Caco-2 (cell line): ENCODE measurements at regions not wholly inside any gene's neighbourhood (a gene's known extent, or its start where the extent isn't known, plus 50 kb on each side); places are given as distances from the start of the nearest gene placed in this dataset.

Source experiments
- BruUV-seq: library from RNA; stranded (reverse); fragments of 400-500 nt; replicated peaks from 2 replicates; lab custom pipeline; 2021; lab: Mats Ljungman, UMichigan
- CTCF ChIA-PET: fragments of 300-600 bp; sonication (Branson Sonifier 250); formaldehyde crosslinking; loops from one replicate; lab custom pipeline; 2022; ENCODE audit warnings: antibody characterized with exemption; lab: Charles Lee
- POLR2A ChIA-PET: fragments of 300-600 bp; sonication (Branson Sonifier 250); formaldehyde crosslinking; loops from one replicate; lab custom pipeline; 2022; ENCODE audit warnings: antibody characterized with exemption; lab: Charles Lee
- DNase-seq, 2 experiments: peaks; one replicate each; pipeline versions ENCODE4 v3.0.0 to v3.0.0-alpha.2; 2020 to 2022
- H3K27me3 ChIP-seq: replicated peaks from 2 replicates; pipeline ENCODE4 v1.6.0; 2011; ENCODE audit warnings: low read length; ENCODE audit not compliant: control insufficient read depth, insufficient read depth
- H3K36me3 ChIP-seq: 2 replicates; pipeline ENCODE4 v1.5.1; 2011; ENCODE audit warnings: low read length; ENCODE audit not compliant: control insufficient read depth, insufficient read depth
- H3K4me1 ChIP-seq: fragments of 250-450 bp; sonication (Bioruptor Pico); 2 replicates; pipeline ENCODE4 v1.5.1; 2020; ENCODE audit warnings: mild to moderate bottlenecking
- H3K4me3 ChIP-seq: 2 replicates; pipeline ENCODE4 v1.5.1; 2011; ENCODE audit warnings: low read depth, mild to moderate bottlenecking, control low read depth, low read length
- H3K9me3 ChIP-seq: fragments of 250-450 bp; sonication (Bioruptor Pico); 2 replicates; pipeline ENCODE4 v1.5.1; 2020; ENCODE audit warnings: mild to moderate bottlenecking, moderate library complexity
- H3K27ac Mint-ChIP-seq: one replicate; pipeline ENCODE4 v1.8.0; 2022; ENCODE audit warnings: mixed read lengths; ENCODE audit not compliant: unreplicated experiment
- H3K27me3 Mint-ChIP-seq: one replicate; pipeline ENCODE4 v1.8.0; 2022; ENCODE audit warnings: mixed read lengths; ENCODE audit not compliant: insufficient read depth, unreplicated experiment
- H3K36me3 Mint-ChIP-seq: one replicate; pipeline ENCODE4 v1.8.0; 2022; ENCODE audit warnings: mild to moderate bottlenecking, mixed read lengths; ENCODE audit not compliant: insufficient read depth, unreplicated experiment
- H3K4me1 Mint-ChIP-seq: one replicate; pipeline ENCODE4 v1.8.0; 2022; ENCODE audit warnings: low read depth, mixed read lengths; ENCODE audit not compliant: unreplicated experiment
- H3K4me3 Mint-ChIP-seq: one replicate; pipeline ENCODE4 v1.8.0; 2022; ENCODE audit warnings: mild to moderate bottlenecking, moderate library complexity, mixed read lengths; ENCODE audit not compliant: unreplicated experiment
- H3K9me3 Mint-ChIP-seq: one replicate; pipeline ENCODE4 v1.8.0; 2022; ENCODE audit warnings: mixed read lengths; ENCODE audit not compliant: unreplicated experiment
- CTCF ChIP-seq, 2 experiments: fragments of 200-600 bp in 1 of 2; IDR thresholded peaks; 1 replicate in 1 of 2; 2 replicates in 1 of 2; pipeline versions ENCODE4 v1.5.1 to v1.8.0; 2011 to 2022; ENCODE audit warnings: antibody characterized with exemption in 1 of 2, control low read depth in 1 of 2, inconsistent platforms in 1 of 2, low read depth in 1 of 2, low read length in 1 of 2, mild to moderate bottlenecking in 1 of 2, moderate library complexity in 1 of 2; ENCODE audit not compliant: insufficient read depth in 1 of 2, severe bottlenecking in 1 of 2, unreplicated experiment in 1 of 2
- intact Hi-C: fragments of 100-400 bp; cut with micrococcal nuclease; formaldehyde crosslinking; loops from one replicate; pipeline ENCODE4 v1.10.0; 2022; ENCODE audit not compliant: unreplicated experiment

DNA sequence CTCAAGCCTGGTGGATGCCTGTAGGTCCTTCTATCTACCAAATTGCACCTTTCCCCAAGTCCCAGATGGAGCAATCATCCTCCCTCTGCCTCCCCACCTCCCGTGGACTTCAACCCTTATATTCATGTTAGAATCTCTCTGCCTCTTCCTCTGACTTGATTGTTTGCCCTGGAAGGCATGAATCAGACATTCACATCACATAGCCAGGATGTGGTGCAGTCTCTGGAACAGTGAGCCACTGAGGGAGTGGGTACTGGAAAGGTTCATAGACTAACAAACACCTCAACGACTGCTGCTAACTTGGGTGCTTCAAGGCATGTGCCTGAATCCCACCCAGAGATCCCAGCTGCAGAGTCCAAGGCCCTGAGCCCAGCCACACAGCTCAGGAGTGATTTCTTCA, 494.0 kb downstream of the TNS3 start:
- H3K9me3 Mint-ChIP-seq, result no peaks in the 10 kb centered on the region
- H3K36me3 Mint-ChIP-seq, result no peaks in the 10 kb centered on the region
- no peaks in the 10 kb centered on the region for H3K36me3 ChIP-seq
- H3K4me1 ChIP-seq, result no peaks in the 10 kb centered on the region
- CTCF ChIA-PET, result interaction anchor here (0.8 to 1.4 kb wide), 2 partner anchors 10 to 13 kb away, joined by 3 read pairs; no protein-coding TSS in a partner anchor
- no peaks in the 10 kb centered on the region for H3K4me1 Mint-ChIP-seq
- no peaks in the 10 kb centered on the region for H3K27me3 Mint-ChIP-seq
- H3K9me3 ChIP-seq, result no peaks in the 10 kb centered on the region
- no peak overlapping the region for H3K27ac Mint-ChIP-seq
- H3K27me3 ChIP-seq, result no peaks in the 10 kb centered on the region
- BruUV-seq, result no TSS peak
- no peak for TF ChIP-seq CTCF (IDR thresholded peaks at IDR 0.05; ENCODE audit: insufficient read depth in 1 of 2, low read depth in 1 of 2, low read length in 1 of 2, severe bottlenecking in 1 of 2, unreplicated experiment in 1 of 2)
- no peak overlapping the region for H3K4me3 ChIP-seq
- intact Hi-C loops, result loop anchor here (1.0 to 5.0 kb wide), 3 partner anchors 391 to 1171 kb away; no protein-coding TSS in a partner anchor
- POLR2A ChIA-PET, result no interaction called here
- no peak overlapping the region for H3K4me3 Mint-ChIP-seq
- DNase-seq, result no peak

DNA sequence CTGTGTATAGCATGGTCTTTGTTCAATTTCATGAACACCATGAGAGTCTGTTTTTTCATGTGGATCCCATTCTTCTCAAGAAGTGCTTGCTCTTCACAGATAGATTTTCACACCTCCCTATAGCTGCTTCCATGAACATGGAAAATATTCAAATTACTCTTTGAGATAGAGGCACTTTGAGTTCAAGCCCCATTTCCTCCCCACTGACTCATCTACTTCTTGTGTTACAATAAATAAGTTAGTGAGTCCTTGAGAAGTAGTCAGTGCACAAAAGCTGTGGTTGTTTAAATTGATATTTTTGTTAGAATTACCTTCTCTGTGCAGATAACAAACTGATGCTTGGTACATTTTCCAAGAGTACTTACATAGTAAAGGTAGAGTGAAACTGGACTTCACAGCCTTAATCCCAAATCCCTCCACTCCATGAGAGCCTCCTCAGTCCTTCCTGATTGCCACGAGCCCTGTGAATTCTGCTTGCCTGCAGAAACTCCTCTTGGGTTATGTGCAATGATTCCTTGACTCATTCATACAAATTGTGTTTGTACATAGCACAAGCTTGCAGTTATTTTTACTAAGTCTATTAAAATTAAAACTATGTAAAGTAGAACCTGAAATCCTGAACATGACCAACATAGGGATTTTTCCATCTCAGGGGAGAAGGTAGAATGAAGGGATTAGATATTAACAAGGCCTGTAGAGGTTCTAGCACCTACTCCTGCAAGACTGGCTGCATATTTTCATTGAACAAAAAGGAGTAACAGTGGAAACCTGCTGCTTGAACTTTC, 496.2 kb downstream of the TNS3 start:
- peaks cover 6% of the 10 kb centered on the region for H3K27me3 Mint-ChIP-seq
- POLR2A ChIA-PET, result no interaction called here
- H3K4me3 Mint-ChIP-seq, result no peak overlapping the region
- CTCF ChIA-PET, result no interaction called here
- no peak overlapping the region for H3K27ac Mint-ChIP-seq
- Histone ChIP-seq H3K4me3 (no peak overlapping the region), H3K27me3 (no peaks in the 10 kb centered on the region), H3K4me1 (no peaks in the 10 kb centered on the region), H3K9me3 (no peaks in the 10 kb centered on the region), H3K36me3 (no peaks in the 10 kb centered on the region)
- intact Hi-C loops, result loop anchor here (5.0 kb wide), 1 partner anchor 388 kb away; no protein-coding TSS in a partner anchor
- H3K4me1 Mint-ChIP-seq, result no peaks in the 10 kb centered on the region
- no peaks in the 10 kb centered on the region for H3K36me3 Mint-ChIP-seq
- DNase-seq, result no peak
- H3K9me3 Mint-ChIP-seq, result no peaks in the 10 kb centered on the region
- TF ChIP-seq CTCF (IDR thresholded peaks at IDR 0.05; ENCODE audit: insufficient read depth in 1 of 2, low read depth in 1 of 2, low read length in 1 of 2, severe bottlenecking in 1 of 2, unreplicated experiment in 1 of 2), result no peak
- BruUV-seq, result no TSS peak

DNA sequence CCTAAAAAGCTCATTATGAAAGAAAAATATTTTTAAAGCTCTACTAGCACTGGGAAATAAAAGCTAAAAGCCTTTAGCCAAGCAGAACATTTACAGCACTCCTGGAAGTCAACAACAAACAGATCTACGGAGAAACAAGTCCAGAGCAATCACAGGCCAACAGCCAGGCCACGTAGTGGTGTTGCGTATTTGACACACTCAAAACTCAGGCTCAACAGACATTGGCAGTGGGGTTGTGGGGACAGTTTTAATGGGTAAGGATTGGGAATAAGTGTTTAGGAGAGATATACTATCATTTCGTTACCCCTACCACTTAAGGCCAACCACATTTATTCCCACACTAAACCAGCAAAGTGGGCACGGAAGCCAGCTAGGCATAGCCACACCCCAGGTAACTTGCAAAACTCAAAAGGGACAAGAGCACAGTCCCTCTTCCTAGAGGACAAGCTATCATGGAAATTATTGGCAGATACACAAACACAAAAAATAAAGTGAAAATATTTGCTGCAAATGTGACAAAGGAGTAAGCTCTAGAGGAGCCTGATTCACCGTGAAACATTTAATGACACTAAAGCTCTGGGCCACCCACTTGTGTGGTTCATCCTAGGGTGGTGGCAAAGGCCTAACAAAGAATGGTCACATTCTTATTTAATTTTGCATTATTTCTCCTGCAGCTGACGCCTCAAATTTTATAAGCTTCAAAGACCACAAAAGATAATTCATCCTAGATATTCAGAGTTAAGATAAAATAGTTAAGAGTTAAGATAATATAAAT, 498.2 kb downstream of the TNS3 start:
- no peak overlapping the region for H3K27ac Mint-ChIP-seq
- CTCF ChIA-PET, result no interaction called here

More for the DNA sequence above, 498.2 kb downstream of the TNS3 start:
- POLR2A ChIA-PET, result no interaction called here
- H3K9me3 Mint-ChIP-seq, result no peaks in the 10 kb centered on the region
- peaks cover 18% of the 10 kb centered on the region for H3K27me3 Mint-ChIP-seq
- no peak overlapping the region for H3K4me3 Mint-ChIP-seq
- H3K36me3 ChIP-seq, result no peaks in the 10 kb centered on the region
- no peaks in the 10 kb centered on the region for H3K27me3 ChIP-seq
- no TSS peak for BruUV-seq
- no peaks in the 10 kb centered on the region for H3K36me3 Mint-ChIP-seq
- intact Hi-C loops, result no loop called here
- H3K4me1 ChIP-seq, result no peaks in the 10 kb centered on the region
- H3K4me1 Mint-ChIP-seq, result no peaks in the 10 kb centered on the region
- no peak for TF ChIP-seq CTCF (IDR thresholded peaks at IDR 0.05; ENCODE audit: insufficient read depth in 1 of 2, low read depth in 1 of 2, low read length in 1 of 2, severe bottlenecking in 1 of 2, unreplicated experiment in 1 of 2)
- no peaks in the 10 kb centered on the region for H3K9me3 ChIP-seq
- no peak overlapping the region for H3K4me3 ChIP-seq
- DNase-seq, result no peak
